ENCODE measurements at regions not wholly inside any gene's neighbourhood (a gene's known extent, or its start where the extent isn't known, plus 50 kb on each side); places are given as distances from the start of the nearest gene placed in this dataset.

DNA sequence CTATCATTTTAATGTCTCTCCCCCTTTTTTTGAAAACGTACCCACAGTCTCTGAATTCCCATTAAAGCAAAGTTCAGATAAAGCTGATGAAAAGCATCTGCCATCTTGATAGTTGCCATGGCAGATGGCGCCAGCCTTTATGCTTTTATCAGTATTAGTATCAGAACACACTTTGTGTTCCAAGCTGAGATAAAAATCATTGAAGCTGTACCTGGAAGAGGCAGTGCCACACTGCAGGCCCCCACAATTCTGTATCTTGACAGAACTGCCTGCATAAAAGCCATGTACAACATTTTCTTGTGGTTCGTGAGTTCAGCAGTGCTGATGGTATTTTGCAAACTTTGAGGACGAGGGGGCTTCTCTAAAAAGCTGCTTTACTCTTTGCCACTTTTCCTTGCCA lies 311.7 kb downstream of the SATB1 start:
- Histone ChIP-seq H3K9ac (ENCODE audit: insufficient read length, low read depth) (no peak overlapping the region), H3K4me1 (ENCODE audit: insufficient read depth, insufficient read length) (no peaks in the 10 kb centered on the region), H3K27me3 (ENCODE audit: insufficient read depth, insufficient read length) (no peaks in the 10 kb centered on the region), H3K9me3 (ENCODE audit: insufficient read depth, low read length) (no peaks in the 10 kb centered on the region; the same call in 1 of the 2 replicates), H3K4me3 (ENCODE audit: insufficient read length, low read depth) (no peak overlapping the region), H3K36me3 (ENCODE audit: insufficient read depth, insufficient read length, low read length) (no peaks in the 10 kb centered on the region)
- no peak for TF ChIP-seq ZNF274 (IDR thresholded peaks at IDR 0.05; ENCODE audit: low read depth, low read length)
- no peak for TF ChIP-seq YY1 (IDR thresholded peaks at IDR 0.05; ENCODE audit: insufficient read depth, insufficient read length)
- no peak for TF ChIP-seq SUZ12 (IDR thresholded peaks at IDR 0.05; ENCODE audit: extremely low read depth, insufficient read depth, insufficient read length)
- no peak for DNase-seq (ENCODE audit: low read depth, low spot score)

GRCh38 chr3:18112674-18113375 lies 312.3 kb downstream of the SATB1 start:
- Histone ChIP-seq H3K4me3 (ENCODE audit: insufficient read length, low read depth) (no peak overlapping the region), H3K9me3 (ENCODE audit: insufficient read depth, low read length) (no peaks in the 10 kb centered on the region; the same call in 1 of the 2 replicates), H3K36me3 (ENCODE audit: insufficient read depth, insufficient read length, low read length) (no peaks in the 10 kb centered on the region), H3K9ac (ENCODE audit: insufficient read length, low read depth) (no peak overlapping the region), H3K27me3 (ENCODE audit: insufficient read depth, insufficient read length) (no peaks in the 10 kb centered on the region), H3K4me1 (ENCODE audit: insufficient read depth, insufficient read length) (no peaks in the 10 kb centered on the region)
- no peak for TF ChIP-seq YY1 (IDR thresholded peaks at IDR 0.05; ENCODE audit: insufficient read depth, insufficient read length)
- no peak for TF ChIP-seq ZNF274 (IDR thresholded peaks at IDR 0.05; ENCODE audit: low read depth, low read length)
- no peak for TF ChIP-seq SUZ12 (IDR thresholded peaks at IDR 0.05; ENCODE audit: extremely low read depth, insufficient read depth, insufficient read length)
- DNase-seq (ENCODE audit: low read depth, low spot score) = no peak

- DNase-seq (ENCODE audit: low read depth, low spot score) = no peak
- no peaks in the 10 kb centered on the region for H3K4me1 ChIP-seq (ENCODE audit: insufficient read depth, insufficient read length)
- no peak overlapping the region for H3K9ac ChIP-seq (ENCODE audit: insufficient read length, low read depth)
- H3K36me3 ChIP-seq (ENCODE audit: insufficient read depth, insufficient read length, low read length) = no peaks in the 10 kb centered on the region
- no peaks in the 10 kb centered on the region for H3K27me3 ChIP-seq (ENCODE audit: insufficient read depth, insufficient read length)
- H3K9me3 ChIP-seq (ENCODE audit: insufficient read depth, low read length) = no peaks in the 10 kb centered on the region; the same call in 1 of the 2 replicates
- no peak for TF ChIP-seq YY1 (IDR thresholded peaks at IDR 0.05; ENCODE audit: insufficient read depth, insufficient read length)
- TF ChIP-seq ZNF274 (IDR thresholded peaks at IDR 0.05; ENCODE audit: low read depth, low read length) = no peak
- no peak for TF ChIP-seq SUZ12 (IDR thresholded peaks at IDR 0.05; ENCODE audit: extremely low read depth, insufficient read depth, insufficient read length)
- no peak overlapping the region for H3K4me3 ChIP-seq (ENCODE audit: insufficient read length, low read depth)
Observed at GRCh38 chr3:18111796-18112232, 313.3 kb downstream of the SATB1 start.

DNA sequence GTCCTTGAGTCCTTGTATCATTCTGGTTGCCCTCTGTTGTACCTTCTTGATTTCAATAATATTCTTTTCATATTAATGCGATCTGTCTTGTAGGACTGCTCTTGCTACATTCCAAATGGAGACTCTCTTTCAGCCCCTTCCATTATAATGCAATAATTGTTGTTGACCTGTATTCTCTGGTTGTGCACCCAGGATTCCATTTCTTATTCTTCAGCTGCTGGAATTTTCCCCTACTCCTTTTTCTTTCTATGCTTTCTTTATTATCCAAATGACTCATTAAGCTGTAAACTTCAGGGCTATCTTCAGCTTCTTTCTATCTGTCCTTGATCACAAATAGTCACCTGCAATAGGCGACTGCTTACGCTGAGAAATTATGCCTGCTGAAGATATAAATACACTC lies 321.5 kb downstream of the SATB1 start:
- no peaks in the 10 kb centered on the region for H3K36me3 ChIP-seq (ENCODE audit: insufficient read depth, insufficient read length, low read length)
- no peak overlapping the region for H3K4me3 ChIP-seq (ENCODE audit: insufficient read length, low read depth)
- H3K27me3 ChIP-seq (ENCODE audit: insufficient read depth, insufficient read length) = no peaks in the 10 kb centered on the region
- H3K9ac ChIP-seq (ENCODE audit: insufficient read length, low read depth) = no peak overlapping the region
- TF ChIP-seq SUZ12 (IDR thresholded peaks at IDR 0.05; ENCODE audit: extremely low read depth, insufficient read depth, insufficient read length) (no peak), YY1 (IDR thresholded peaks at IDR 0.05; ENCODE audit: insufficient read depth, insufficient read length) (no peak), ZNF274 (IDR thresholded peaks at IDR 0.05; ENCODE audit: low read depth, low read length) (no peak)
- H3K4me1 ChIP-seq (ENCODE audit: insufficient read depth, insufficient read length) = no peaks in the 10 kb centered on the region
- no peaks in the 10 kb centered on the region; the same call in 1 of the 2 replicates for H3K9me3 ChIP-seq (ENCODE audit: insufficient read depth, low read length)
- DNase-seq (ENCODE audit: low read depth, low spot score) = no peak

DNA sequence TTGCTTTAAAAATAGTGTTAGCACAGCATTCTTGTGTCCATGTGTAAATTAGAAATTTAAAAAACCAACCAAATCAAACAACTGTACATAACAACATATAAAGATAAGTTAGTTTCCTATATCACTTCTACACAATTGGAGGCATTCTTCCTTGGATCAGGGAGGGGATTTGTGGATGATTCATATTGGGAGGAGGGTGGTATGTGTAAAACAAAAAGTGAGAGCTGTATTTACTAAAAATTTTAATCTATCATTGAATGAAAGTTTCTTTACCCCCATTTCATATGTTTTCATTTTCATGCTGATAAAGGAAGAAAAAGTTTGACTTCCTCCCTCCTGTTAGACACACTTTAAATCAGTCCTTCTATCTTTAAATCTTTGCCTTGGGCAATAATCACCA lies 325.0 kb downstream of the SATB1 start:
- no peak for TF ChIP-seq YY1 (IDR thresholded peaks at IDR 0.05; ENCODE audit: insufficient read depth, insufficient read length)
- TF ChIP-seq SUZ12 (IDR thresholded peaks at IDR 0.05; ENCODE audit: extremely low read depth, insufficient read depth, insufficient read length) = no peak
- no peak for TF ChIP-seq ZNF274 (IDR thresholded peaks at IDR 0.05; ENCODE audit: low read depth, low read length)
- Histone ChIP-seq H3K4me1 (ENCODE audit: insufficient read depth, insufficient read length) (no peaks in the 10 kb centered on the region), H3K9ac (ENCODE audit: insufficient read length, low read depth) (no peak overlapping the region), H3K36me3 (ENCODE audit: insufficient read depth, insufficient read length, low read length) (peaks cover 3% of the 10 kb centered on the region), H3K27me3 (ENCODE audit: insufficient read depth, insufficient read length) (peaks cover 6% of the 10 kb centered on the region), H3K4me3 (ENCODE audit: insufficient read length, low read depth) (no peak overlapping the region), H3K9me3 (ENCODE audit: insufficient read depth, low read length) (peaks cover 20% of the 10 kb centered on the region)
- no peak for DNase-seq (ENCODE audit: low read depth, low spot score)

GRCh38 chr3:18099611-18100010 lies 325.5 kb downstream of the SATB1 start:
- peaks cover 3% of the 10 kb centered on the region for H3K36me3 ChIP-seq (ENCODE audit: insufficient read depth, insufficient read length, low read length)
- DNase-seq (ENCODE audit: low read depth, low spot score) = no peak
- H3K9ac ChIP-seq (ENCODE audit: insufficient read length, low read depth) = no peak overlapping the region
- TF ChIP-seq ZNF274 (IDR thresholded peaks at IDR 0.05; ENCODE audit: low read depth, low read length) (no peak), YY1 (IDR thresholded peaks at IDR 0.05; ENCODE audit: insufficient read depth, insufficient read length) (no peak), SUZ12 (IDR thresholded peaks at IDR 0.05; ENCODE audit: extremely low read depth, insufficient read depth, insufficient read length) (no peak)
- H3K4me1 ChIP-seq (ENCODE audit: insufficient read depth, insufficient read length) = no peaks in the 10 kb centered on the region
- H3K27me3 ChIP-seq (ENCODE audit: insufficient read depth, insufficient read length) = peaks cover 6% of the 10 kb centered on the region
- no peak overlapping the region for H3K4me3 ChIP-seq (ENCODE audit: insufficient read length, low read depth)
- H3K9me3 ChIP-seq (ENCODE audit: insufficient read depth, low read length) = peaks cover 20% of the 10 kb centered on the region

DNA sequence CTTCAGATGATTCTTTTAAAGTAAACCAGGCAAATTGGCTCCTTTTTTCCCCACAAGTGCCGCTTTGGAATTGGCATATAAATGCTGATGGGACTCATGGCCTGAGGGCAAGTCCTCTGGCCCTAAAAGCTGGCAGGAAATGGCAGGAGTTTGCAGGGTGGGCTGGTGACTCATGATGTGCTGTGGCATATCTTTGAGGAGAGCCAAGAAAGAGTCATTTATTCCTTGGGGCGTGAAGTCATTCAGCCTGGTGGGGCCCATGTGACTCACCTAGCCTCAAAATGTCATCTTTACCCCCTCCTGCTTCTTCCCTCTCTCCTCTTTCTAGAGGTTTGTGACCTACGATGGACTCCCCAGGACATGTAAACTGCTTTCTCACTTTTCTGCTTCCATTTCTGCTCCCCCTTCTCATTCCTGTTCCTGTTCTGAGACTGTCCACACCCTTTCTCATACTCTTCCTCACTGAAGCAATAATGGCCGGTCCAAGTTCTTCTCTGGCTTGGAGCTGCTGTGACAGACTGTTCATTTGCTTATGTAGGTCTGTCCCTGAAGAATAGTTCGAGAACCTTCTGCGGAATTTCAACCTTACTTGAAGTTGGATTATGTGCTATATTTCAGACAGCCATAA lies 326.1 kb downstream of the SATB1 start:
- DNase-seq (ENCODE audit: low read depth, low spot score) = peak; percentile 75

More for the DNA sequence above, 326.1 kb downstream of the SATB1 start:
- TF ChIP-seq SUZ12 (IDR thresholded peaks at IDR 0.05; ENCODE audit: extremely low read depth, insufficient read depth, insufficient read length) = no peak
- TF ChIP-seq ZNF274 (IDR thresholded peaks at IDR 0.05; ENCODE audit: low read depth, low read length) = no peak
- TF ChIP-seq YY1 (IDR thresholded peaks at IDR 0.05; ENCODE audit: insufficient read depth, insufficient read length) = no peak
- Histone ChIP-seq H3K4me1 (ENCODE audit: insufficient read depth, insufficient read length) (no peaks in the 10 kb centered on the region), H3K27me3 (ENCODE audit: insufficient read depth, insufficient read length) (peaks cover 6% of the 10 kb centered on the region), H3K4me3 (ENCODE audit: insufficient read length, low read depth) (no peak overlapping the region), H3K9me3 (ENCODE audit: insufficient read depth, low read length) (peaks cover 20% of the 10 kb centered on the region), H3K36me3 (ENCODE audit: insufficient read depth, insufficient read length, low read length) (peaks cover 3% of the 10 kb centered on the region), H3K9ac (ENCODE audit: insufficient read length, low read depth) (no peak overlapping the region)
